GM12873 (cell line): ENCODE measurements at regions not wholly inside any gene's neighbourhood (a gene's known extent, or its start where the extent isn't known, plus 50 kb on each side); places are given as distances from the start of the nearest gene placed in this dataset.

ENCODE experiments used
- CTCF ChIP-seq: IDR thresholded peaks from 2 replicates; pipeline ENCODE4 v1.5.1; 2012; ENCODE audit warnings: low read depth, mild to moderate bottlenecking, moderate library complexity, low read length, control low read depth; ENCODE audit not compliant: insufficient read depth; ENCODE audit errors: missing control alignments

- TF ChIP-seq CTCF = no peak
These were observed 97.4 kb upstream of the UPP2 start for GRCh38 chr2:158004126-158004764.

GRCh38 chr2:158002079-158002478 lies 99.6 kb upstream of the UPP2 start:
- TF ChIP-seq CTCF = no peak

GRCh38 chr2:157996799-157997198 lies 104.9 kb upstream of the UPP2 start:
- no peak for TF ChIP-seq CTCF

GRCh38 chr2:157995117-157995516 lies 106.6 kb upstream of the UPP2 start:
- no peak for TF ChIP-seq CTCF

- TF ChIP-seq CTCF = no peak
These were observed 109.7 kb upstream of the UPP2 start for GRCh38 chr2:157991932-157992331.

- no peak for TF ChIP-seq CTCF
These were observed 111.5 kb upstream of the UPP2 start for GRCh38 chr2:157990173-157990572.

- TF ChIP-seq CTCF = no peak
These were observed 112.4 kb upstream of the UPP2 start for GRCh38 chr2:157989227-157989626.

- no peak for TF ChIP-seq CTCF
These were observed 110.6 kb upstream of the ACVR1 start for GRCh38 chr2:157986761-157987160.
